Skeletal muscle satellite cell (primary cell): ENCODE measurements at regions not wholly inside any gene's neighbourhood (a gene's known extent, or its start where the extent isn't known, plus 50 kb on each side); places are given as distances from the start of the nearest gene placed in this dataset.
A peak's percentile ranks its signal among the peaks of the same experiment; 100 is the strongest.

Experiments
- H3K27me3 ChIP-seq: 2 replicates; pipeline ENCODE4 v1.7.0; 2013; ENCODE audit warnings: low read length; ENCODE audit not compliant: control insufficient read depth, insufficient read depth
- H3K36me3 ChIP-seq: 2 replicates; pipeline ENCODE4 v1.7.0; 2013; ENCODE audit warnings: mild to moderate bottlenecking, control low read depth, low read length; ENCODE audit not compliant: insufficient read depth
- H3K4me1 ChIP-seq: 2 replicates; pipeline ENCODE4 v1.7.0; 2013; ENCODE audit warnings: low read length; ENCODE audit not compliant: control insufficient read depth, insufficient read depth
- H3K4me2 ChIP-seq: 2 replicates; pipeline ENCODE4 v1.7.0; 2013; ENCODE audit warnings: mild to moderate bottlenecking, low read length
- H3K4me3 ChIP-seq: 2 replicates; pipeline ENCODE4 v1.7.0; 2013; ENCODE audit warnings: low read length
- H3K9ac ChIP-seq: 2 replicates; pipeline ENCODE4 v1.7.0; 2013; ENCODE audit warnings: mild to moderate bottlenecking, low read depth, low read length, moderate library complexity
- H3K9me3 ChIP-seq: replicated peaks from 2 replicates; pipeline ENCODE4 v1.7.0; 2013; ENCODE audit warnings: mild to moderate bottlenecking, control low read depth, low read length

DNA sequence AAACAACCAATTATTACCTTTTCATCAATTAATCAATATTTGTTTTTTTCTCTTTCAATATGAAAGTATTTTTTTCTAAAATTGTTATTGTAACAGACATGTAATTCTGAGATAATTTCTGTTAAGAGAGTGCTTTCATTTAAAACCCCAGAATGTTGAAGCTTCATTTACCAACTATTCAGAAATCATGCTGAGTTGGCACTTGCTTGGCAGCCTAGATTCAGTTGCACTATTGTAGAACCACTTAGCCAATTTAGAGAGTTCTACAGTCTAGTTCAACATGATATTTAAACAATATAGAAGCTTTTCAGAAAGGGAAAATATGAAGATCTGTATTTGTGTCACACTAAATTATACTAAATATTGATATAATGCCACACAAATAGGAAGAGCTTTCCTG is 56.1 kb upstream of the NKAIN2 start:
- Histone ChIP-seq H3K9ac (no peak overlapping the region), H3K27me3 (no peaks in the 10 kb centered on the region), H3K4me1 (peaks cover 24% of the 10 kb centered on the region), H3K4me3 (no peak overlapping the region), H3K4me2 (no peak overlapping the region), H3K9me3 (no peaks in the 10 kb centered on the region), H3K36me3 (no peaks in the 10 kb centered on the region)

DNA sequence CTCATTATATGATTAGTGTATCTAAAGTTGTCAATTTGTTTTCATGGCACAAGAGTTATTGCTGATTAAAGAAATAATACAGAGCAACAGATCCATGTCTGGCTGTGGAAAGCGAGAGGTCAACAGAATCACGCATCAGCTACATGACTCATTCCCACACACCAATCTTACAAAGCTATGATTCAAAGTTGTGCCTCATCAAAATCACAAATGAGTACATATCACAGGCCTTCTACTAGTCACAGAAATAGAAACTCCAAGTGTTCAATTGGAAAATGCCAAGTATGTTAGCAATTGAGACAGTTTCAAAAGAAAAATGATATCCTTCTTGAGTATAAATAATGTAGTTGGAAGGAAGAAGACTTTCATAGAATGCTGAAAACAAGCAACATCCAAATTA is 57.8 kb upstream of the NKAIN2 start:
- H3K4me3 ChIP-seq, result no peak overlapping the region
- H3K4me1 ChIP-seq, result peaks cover 24% of the 10 kb centered on the region
- no peak overlapping the region for H3K9ac ChIP-seq
- no peaks in the 10 kb centered on the region for H3K9me3 ChIP-seq
- H3K36me3 ChIP-seq, result no peaks in the 10 kb centered on the region
- no peaks in the 10 kb centered on the region for H3K27me3 ChIP-seq
- peak overlapping the region; percentile 17 for H3K4me2 ChIP-seq

DNA sequence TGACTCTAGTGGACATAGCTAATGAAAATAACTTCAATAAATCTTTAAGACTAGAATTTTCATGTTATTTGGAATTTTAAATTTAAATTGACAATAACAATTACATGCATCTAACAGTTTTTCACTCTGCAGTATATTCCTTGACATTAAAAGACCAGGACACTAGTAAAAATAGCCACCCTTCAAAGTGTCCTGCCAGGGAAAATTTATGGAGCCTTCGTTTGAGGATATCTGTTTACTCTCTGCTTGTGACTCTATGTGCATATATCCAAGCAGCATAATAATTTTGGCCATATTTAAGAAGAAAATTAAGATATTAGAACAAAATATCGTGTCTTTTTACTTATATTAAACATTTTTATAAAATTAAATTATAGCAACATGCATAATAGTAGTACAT is 58.8 kb upstream of the NKAIN2 start:
- H3K4me1 ChIP-seq, result peaks cover 23% of the 10 kb centered on the region
- no peak overlapping the region for H3K4me3 ChIP-seq
- no peak overlapping the region for H3K4me2 ChIP-seq
- no peak overlapping the region for H3K9ac ChIP-seq
- no peaks in the 10 kb centered on the region for H3K27me3 ChIP-seq
- H3K9me3 ChIP-seq, result no peaks in the 10 kb centered on the region
- no peaks in the 10 kb centered on the region for H3K36me3 ChIP-seq

DNA sequence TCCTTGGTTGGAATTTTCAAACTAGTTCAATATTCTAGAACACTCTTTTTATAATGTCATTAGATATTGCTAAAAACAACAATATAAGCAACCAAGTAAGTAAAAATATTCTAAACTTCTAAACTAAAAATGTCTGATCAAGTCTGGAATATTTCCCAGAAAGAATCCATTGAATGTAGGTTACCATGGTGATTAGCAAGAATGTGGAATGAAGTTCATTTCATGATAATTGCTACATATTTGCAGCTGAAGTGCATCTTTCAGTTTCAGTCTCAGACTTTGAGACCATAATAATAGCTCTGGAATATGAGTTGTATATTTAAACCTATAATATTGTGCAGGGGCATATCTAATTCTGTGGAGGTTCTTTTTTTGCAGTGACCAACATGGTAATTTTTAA is 61.0 kb upstream of the NKAIN2 start:
- Histone ChIP-seq H3K4me2 (no peak overlapping the region), H3K4me1 (peaks cover 15% of the 10 kb centered on the region), H3K27me3 (no peaks in the 10 kb centered on the region), H3K36me3 (no peaks in the 10 kb centered on the region), H3K4me3 (no peak overlapping the region), H3K9ac (no peak overlapping the region), H3K9me3 (no peaks in the 10 kb centered on the region)

DNA sequence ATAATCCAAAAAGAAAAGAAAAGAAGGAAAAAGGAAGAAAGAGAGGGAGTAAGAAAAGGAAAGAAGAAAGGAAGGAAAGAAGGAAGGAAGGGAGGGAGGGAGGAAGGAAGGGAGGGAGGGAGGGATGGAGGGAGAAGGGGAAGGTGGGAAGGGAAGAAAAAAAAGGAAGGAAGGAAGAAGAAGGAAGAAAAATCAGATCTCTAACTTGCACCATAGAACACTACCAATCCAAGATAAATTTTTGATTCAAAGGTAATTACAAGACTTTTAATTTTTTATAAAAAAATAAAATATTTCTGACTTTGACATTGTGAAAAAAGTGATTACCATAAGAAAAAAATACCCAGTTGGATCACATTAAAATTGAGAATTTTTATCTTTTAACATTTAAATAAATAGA is 70.5 kb upstream of the NKAIN2 start:
- Histone ChIP-seq H3K27me3 (no peaks in the 10 kb centered on the region), H3K9me3 (no peaks in the 10 kb centered on the region), H3K4me2 (no peak overlapping the region), H3K4me1 (no peaks in the 10 kb centered on the region), H3K4me3 (no peak overlapping the region), H3K9ac (no peak overlapping the region), H3K36me3 (no peaks in the 10 kb centered on the region)

DNA sequence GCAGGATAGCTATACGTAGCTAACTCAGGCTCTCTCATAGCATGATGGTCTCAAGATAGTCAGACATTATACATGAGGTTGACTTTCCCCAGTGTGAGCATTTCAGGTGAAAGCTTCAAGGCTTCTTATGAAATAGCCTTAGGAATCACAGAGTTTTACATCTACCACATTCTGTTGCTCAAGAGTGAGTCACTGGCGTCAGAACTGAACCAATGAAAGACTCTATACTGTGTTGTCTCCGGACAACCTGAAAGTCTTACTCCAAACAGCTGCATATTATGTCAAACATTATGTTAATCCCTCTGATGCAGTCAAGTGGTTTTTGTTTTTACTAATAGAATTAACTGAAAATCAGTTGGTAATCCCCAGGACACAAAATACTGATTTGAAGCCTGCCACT is 79.8 kb upstream of the TRDN start:
- H3K4me2 ChIP-seq, result no peak overlapping the region
- no peaks in the 10 kb centered on the region for H3K4me1 ChIP-seq
- no peaks in the 10 kb centered on the region for H3K9me3 ChIP-seq
- H3K36me3 ChIP-seq, result no peaks in the 10 kb centered on the region
- no peaks in the 10 kb centered on the region for H3K27me3 ChIP-seq
- no peak overlapping the region for H3K4me3 ChIP-seq
- H3K9ac ChIP-seq, result no peak overlapping the region

DNA sequence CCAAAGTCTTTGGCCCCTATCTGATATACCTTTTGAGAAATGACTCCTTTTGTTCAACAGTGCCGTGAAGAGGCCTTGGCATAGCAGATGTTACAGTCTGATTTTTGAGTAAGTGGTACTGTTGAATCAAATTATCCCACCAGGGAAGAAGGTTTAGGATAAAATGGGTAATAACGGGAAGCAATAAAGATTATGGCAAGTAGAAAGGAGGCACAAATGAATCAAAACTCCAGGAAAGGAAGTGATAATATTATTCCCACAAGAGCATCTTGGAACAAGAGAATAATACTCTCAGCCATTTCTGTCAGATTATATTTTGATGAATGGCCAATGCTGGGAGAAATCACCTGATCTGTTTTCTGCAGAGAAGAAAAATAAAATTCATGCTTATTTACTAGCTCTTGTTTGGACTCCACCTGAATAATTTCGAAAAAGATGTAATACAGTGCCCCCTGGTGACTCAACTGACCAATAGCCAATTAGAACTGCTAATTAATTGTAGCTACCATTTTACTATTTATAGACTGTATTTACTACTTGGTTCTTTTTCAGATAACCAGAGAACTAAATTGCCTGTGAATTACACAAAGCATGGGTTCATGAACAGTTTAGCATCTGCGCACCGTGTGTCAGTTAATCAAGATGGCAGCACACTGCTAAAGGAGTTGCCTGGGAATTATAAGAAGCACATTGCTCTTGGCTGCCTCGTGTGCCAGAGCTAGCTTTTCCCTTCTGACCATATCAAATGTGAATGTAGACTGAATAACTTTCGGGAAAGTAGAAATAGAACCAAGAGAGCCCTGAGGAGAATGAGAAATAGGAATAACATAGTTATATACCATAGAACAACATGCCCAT is 78.5 kb upstream of the TRDN start:
- Histone ChIP-seq H3K4me3 (no peak overlapping the region), H3K4me2 (no peak overlapping the region), H3K4me1 (no peaks in the 10 kb centered on the region), H3K9me3 (no peaks in the 10 kb centered on the region), H3K9ac (no peak overlapping the region), H3K27me3 (no peaks in the 10 kb centered on the region), H3K36me3 (no peaks in the 10 kb centered on the region)

DNA sequence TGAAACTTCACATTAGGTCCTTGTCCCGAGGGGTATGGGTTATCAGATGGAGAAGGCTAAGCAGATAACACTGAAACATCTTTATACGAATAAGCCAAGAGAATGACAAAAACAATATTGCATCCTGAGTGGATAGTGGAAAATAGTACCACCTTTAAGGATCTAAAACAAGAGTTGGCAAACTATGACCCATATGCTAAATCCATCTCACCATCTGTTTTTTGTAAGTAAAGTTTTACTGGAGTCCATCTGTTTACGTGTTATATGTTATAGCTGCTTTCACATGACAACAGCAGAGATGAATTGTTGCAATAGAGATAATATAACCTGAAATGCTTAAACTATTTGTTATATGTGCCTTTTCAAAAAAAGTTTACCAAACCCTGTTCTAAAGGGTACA is 76.1 kb upstream of the TRDN start:
- Histone ChIP-seq H3K4me3 (no peak overlapping the region), H3K4me2 (no peak overlapping the region), H3K9me3 (no peaks in the 10 kb centered on the region), H3K9ac (no peak overlapping the region), H3K4me1 (no peaks in the 10 kb centered on the region), H3K36me3 (no peaks in the 10 kb centered on the region), H3K27me3 (no peaks in the 10 kb centered on the region)

DNA sequence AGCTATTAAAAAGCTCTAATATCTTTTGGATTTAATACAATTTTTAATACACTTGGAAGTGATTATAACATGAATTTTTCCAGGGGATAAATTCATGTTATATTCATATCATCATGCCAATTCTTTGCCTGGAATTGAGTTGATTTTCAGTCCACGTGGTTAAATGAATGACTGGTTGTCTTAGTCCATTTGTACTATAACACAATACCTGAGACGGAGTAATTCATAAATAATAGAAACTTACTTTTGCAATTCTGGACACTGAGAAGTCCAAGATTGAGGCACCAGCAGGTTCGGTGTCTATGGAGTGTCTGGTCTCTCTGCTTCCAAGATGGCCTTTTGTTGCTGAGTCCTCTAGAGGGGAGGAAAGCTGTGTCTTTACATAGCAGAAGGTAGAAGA is 66.2 kb upstream of the TRDN start:
- Histone ChIP-seq H3K9me3 (no peaks in the 10 kb centered on the region), H3K4me2 (no peak overlapping the region), H3K9ac (no peak overlapping the region), H3K27me3 (no peaks in the 10 kb centered on the region), H3K36me3 (no peaks in the 10 kb centered on the region), H3K4me1 (no peaks in the 10 kb centered on the region), H3K4me3 (no peak overlapping the region)

DNA sequence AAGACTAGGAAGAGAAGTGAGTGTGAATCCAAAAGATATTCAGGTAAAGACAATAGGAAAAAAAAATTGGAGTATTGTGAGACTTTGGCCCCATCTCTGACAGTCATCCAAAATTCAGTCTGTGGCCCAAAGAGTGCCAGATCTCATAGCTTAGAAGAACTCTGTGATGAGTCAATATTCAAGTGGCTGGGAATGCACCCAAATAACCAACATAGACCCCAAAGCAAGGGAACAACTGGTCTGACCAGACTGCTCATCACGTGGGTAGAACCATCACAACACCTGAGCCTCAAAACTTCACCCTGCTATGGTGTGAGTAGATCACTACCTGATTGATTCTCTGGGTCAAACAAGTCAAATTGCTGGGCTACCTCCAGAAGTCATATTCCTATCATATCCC is 51.1 kb upstream of the TRDN start:
- no peaks in the 10 kb centered on the region for H3K9me3 ChIP-seq
- H3K4me2 ChIP-seq, result no peak overlapping the region
- H3K27me3 ChIP-seq, result no peaks in the 10 kb centered on the region
- H3K4me3 ChIP-seq, result no peak overlapping the region
- no peaks in the 10 kb centered on the region for H3K4me1 ChIP-seq
- H3K36me3 ChIP-seq, result no peaks in the 10 kb centered on the region
- no peak overlapping the region for H3K9ac ChIP-seq
